Heart left ventricle (tissue), 16 donors: ENCODE measurements at regions not wholly inside any gene's neighbourhood (a gene's known extent, or its start where the extent isn't known, plus 50 kb on each side); places are given as distances from the start of the nearest gene placed in this dataset.
A peak's percentile ranks its signal among the peaks of the same experiment; 100 is the strongest.

Experiments
- ATAC-seq, 4 donors: fragments of 200-7000 bp; cut with Tn5 transposase; one replicate each; pipeline ENCODE4 v1.9.1; 2020 to 2022; ENCODE audit warnings: moderate library complexity in 4 of 4, mild to moderate bottlenecking in 3 of 4, moderate number of reproducible peaks in 1 of 4
- DNase-seq, 5 donors: peaks; one replicate each; pipeline ENCODE4 v3.0.0-alpha.2; 2020
- H3K27ac ChIP-seq, 12 donors: fragments of 200-600 bp; sonication (generic) in 4 of 12; one replicate each; pipeline versions ENCODE4 v1.5.0 to v1.8.0; 2016 to 2022; ENCODE audit warnings: mild to moderate bottlenecking in 2 of 12
- H3K27me3 ChIP-seq, 9 donors: fragments of 200-600 bp; sonication (generic) in 2 of 9; one replicate each; pipeline versions ENCODE4 v1.5.1 to v1.8.0; 2016 to 2022; ENCODE audit warnings: mild to moderate bottlenecking in 3 of 9
- H3K36me3 ChIP-seq, 9 donors: fragments of 200-600 bp; sonication (generic) in 2 of 9; one replicate each; pipeline versions ENCODE4 v1.5.0 to v1.8.0; 2018 to 2022; ENCODE audit warnings: mild to moderate bottlenecking in 2 of 9
- H3K4me1 ChIP-seq, 12 donors: fragments of 200-600 bp; sonication (generic) in 4 of 12; one replicate each; pipeline versions ENCODE4 v1.5.0 to v1.8.0; 2016 to 2022; ENCODE audit warnings: mild to moderate bottlenecking in 3 of 12
- H3K4me3 ChIP-seq, 12 donors: fragments of 200-600 bp; sonication (generic) in 4 of 12; one replicate each; pipeline versions ENCODE4 v1.5.0 to v1.8.0; 2017 to 2022; ENCODE audit warnings: mild to moderate bottlenecking in 9 of 12, moderate library complexity in 4 of 12
- H3K9me3 ChIP-seq, 12 donors: fragments of 200-600 bp; sonication (generic) in 4 of 12; one replicate each; pipeline versions ENCODE4 v1.5.0 to v1.8.0; 2016 to 2022; ENCODE audit warnings: mild to moderate bottlenecking in 1 of 12
- CTCF ChIP-seq, 12 donors: fragments of 200-600 bp; sonication (generic) in 4 of 12; IDR thresholded peaks; one replicate each; pipeline versions ENCODE4 v1.5.0 to v1.8.0; 2018 to 2022; ENCODE audit warnings: antibody characterized with exemption in 12 of 12, mild to moderate bottlenecking in 5 of 12
- POLR2A ChIP-seq, 2 donors: fragments of 450-650 bp; IDR thresholded peaks; one replicate each; pipeline ENCODE4 v1.6.1; 2017; ENCODE audit warnings: antibody characterized with exemption in 2 of 2, mild to moderate bottlenecking in 2 of 2, moderate library complexity in 2 of 2
- WGBS, 4 donors: extraction: QIAGEN DNeasy Blood & Tissue Kit in 2 of 4; methylation state at CpG; one replicate each; pipeline versions ENCODE4 v1.1.5 to v1.1.7; 2013 to 2018; 5-methylcytosine and 5-hydroxymethylcytosine counted together
- intact Hi-C, 10 donors: fragments of 100-400 bp; cut with DNase I; formaldehyde crosslinking; loops; one replicate each; pipeline versions ENCODE4 v1.11.1 to v1.14.2; 2022
- donor health status: ischemic (EF 13 %, LVEDD 7.1; RV severe dilation, severe dysfunction).
- donor health status: healthy with polysubstance abuse.
- donor health status: DM: no; HTN: yes; CAD: no.
- donor health status: DM: no; HTN: no; CAD: no.
- donor health status: ischemic (EF 25% LVEDD 6.9; RV normal size, moderate dysfunction).
- donor health status: ischemic (EF 25% LVEDD 5.7; RV mildly dilated, moderate dysfunction).
- donor health status: healthy.
- donor health status: DM: yes; HTN: yes; CAD: no.
- donor health status: ischemic (EF 35%, LVEDD 5.7; RV mildly dilated, moderate dysfunction).
- donor health status: nonischemic (EF 11% LVEDD 7.7; RV severe dilation, severe dysfunction).
- donor health status: DM: yes; HTN: yes; CAD: no.
- donor health status: PGD.
- donor health status: ischemic (EF 29% LVEDD 5.4; RV normal size, mild dysfunction).
- donor health status: nonischemic (EF 23%, LVEDD 6.1; RV moderate dilation, normal function).

- H3K4me1 ChIP-seq = no peaks in the 10 kb centered on the region
- ATAC-seq = no peak
- no peaks in the 10 kb centered on the region for H3K36me3 ChIP-seq
- H3K27me3 ChIP-seq = no peaks in the 10 kb centered on the region
- intact Hi-C loops = no loop called here
- no peak for TF ChIP-seq POLR2A (IDR thresholded peaks at IDR 0.05)
- TF ChIP-seq CTCF (IDR thresholded peaks at IDR 0.05) = no peak
- H3K9me3 ChIP-seq = peaks cover 0 to 4% (median 0%) of the 10 kb centered on the region in 12 donors
- no peak overlapping the region for H3K4me3 ChIP-seq
- H3K27ac ChIP-seq = no peak overlapping the region
- no peak for DNase-seq
- whole genome bisulfite sequencing, 4 donors = 53 to 62% (median 58%) methylated on average over 6 of the region's 6 CpGs
These were observed 568.2 kb upstream of the CDH18 start for GRCh38 chr5:20556115-20556763.

GRCh38 chr5:20555034-20555433, 567.0 kb upstream of the CDH18 start:
- ATAC-seq (no peak), DNase-seq (no peak)
- TF ChIP-seq CTCF (IDR thresholded peaks at IDR 0.05) = no peak
- no peak for TF ChIP-seq POLR2A (IDR thresholded peaks at IDR 0.05)

GRCh38 chr5:20554001-20554400, 566.0 kb upstream of the CDH18 start:
- DNase-seq (no peak), ATAC-seq (peak in 1 of 4 donors; percentile 60)
- no peak for TF ChIP-seq CTCF (IDR thresholded peaks at IDR 0.05)
- TF ChIP-seq POLR2A (IDR thresholded peaks at IDR 0.05) = no peak
- Histone ChIP-seq H3K27me3 (no peaks in the 10 kb centered on the region), H3K4me3 (no peak overlapping the region), H3K36me3 (no peaks in the 10 kb centered on the region), H3K4me1 (no peaks in the 10 kb centered on the region), H3K27ac (no peak overlapping the region), H3K9me3 (peaks cover 0 to 4% (median 0%) of the 10 kb centered on the region in 12 donors)
- 38 to 64% (median 57%) methylated on average over 2 of the region's 2 CpGs for WGBS, 4 donors
- intact Hi-C loops = no loop called here

More at GRCh38 chr5:20555034-20555433, 567.0 kb upstream of the CDH18 start:
- Histone ChIP-seq H3K9me3 (peaks cover 0 to 4% (median 0%) of the 10 kb centered on the region in 12 donors), H3K4me3 (no peak overlapping the region), H3K36me3 (no peaks in the 10 kb centered on the region), H3K27ac (no peak overlapping the region), H3K27me3 (no peaks in the 10 kb centered on the region), H3K4me1 (no peaks in the 10 kb centered on the region)
- intact Hi-C loops = no loop called here
- 60 to 69% (median 64%) methylated on average over 2 of the region's 2 CpGs for WGBS, 4 donors

- intact Hi-C loops = no loop called here
- ATAC-seq = no peak
- 64 to 71% (median 66%) methylated on average over 4 of the region's 4 CpGs for WGBS, 4 donors
These were observed 550.1 kb upstream of the CDH18 start for GRCh38 chr5:20537911-20538703.

More at GRCh38 chr5:20537911-20538703, 550.1 kb upstream of the CDH18 start:
- no peaks in the 10 kb centered on the region for H3K27me3 ChIP-seq
- TF ChIP-seq CTCF (IDR thresholded peaks at IDR 0.05) (no peak), POLR2A (IDR thresholded peaks at IDR 0.05) (no peak)
- no peak for DNase-seq
- no peak overlapping the region for H3K27ac ChIP-seq
- peaks cover 0 to 15% (median 9%) of the 10 kb centered on the region in 12 donors for H3K9me3 ChIP-seq
- H3K36me3 ChIP-seq = no peaks in the 10 kb centered on the region
- H3K4me1 ChIP-seq = no peaks in the 10 kb centered on the region
- no peak overlapping the region for H3K4me3 ChIP-seq
